Nephron progenitor cell (in vitro differentiated cells): ENCODE measurements at regions not wholly inside any gene's neighbourhood (a gene's known extent, or its start where the extent isn't known, plus 50 kb on each side); places are given as distances from the start of the nearest gene placed in this dataset.

Experiments used
- DNase-seq: peaks from one replicate; pipeline ENCODE4 v3.0.0; 2021
- H3K27ac Mint-ChIP-seq: 2 replicates; pipeline ENCODE4 v1.8.0; 2021; ENCODE audit warnings: mild to moderate bottlenecking, moderate library complexity, mixed read lengths
- H3K27me3 Mint-ChIP-seq: 2 replicates; pipeline ENCODE4 v1.8.0; 2021; ENCODE audit warnings: mild to moderate bottlenecking, low read depth, mixed read lengths; ENCODE audit not compliant: poor library complexity
- H3K36me3 Mint-ChIP-seq: 2 replicates; pipeline ENCODE4 v1.8.0; 2021; ENCODE audit warnings: low read depth, mixed read lengths
- H3K4me1 Mint-ChIP-seq: 2 replicates; pipeline ENCODE4 v1.8.0; 2021; ENCODE audit warnings: mixed read lengths
- H3K4me3 Mint-ChIP-seq: 2 replicates; pipeline ENCODE4 v1.8.0; 2021; ENCODE audit warnings: mild to moderate bottlenecking, moderate library complexity, mixed read lengths
- H3K9me3 Mint-ChIP-seq: 2 replicates; pipeline ENCODE4 v1.8.0; 2021; ENCODE audit warnings: mild to moderate bottlenecking, moderate library complexity, mixed read lengths
- TF ChIP-seq, protein P1 (sequence below): fragments of 200-600 bp; sonication (generic); IDR thresholded peaks from 2 replicates; pipeline ENCODE4 v1.5.0; 2021; ENCODE audit warnings: antibody characterized with exemption

DNA sequence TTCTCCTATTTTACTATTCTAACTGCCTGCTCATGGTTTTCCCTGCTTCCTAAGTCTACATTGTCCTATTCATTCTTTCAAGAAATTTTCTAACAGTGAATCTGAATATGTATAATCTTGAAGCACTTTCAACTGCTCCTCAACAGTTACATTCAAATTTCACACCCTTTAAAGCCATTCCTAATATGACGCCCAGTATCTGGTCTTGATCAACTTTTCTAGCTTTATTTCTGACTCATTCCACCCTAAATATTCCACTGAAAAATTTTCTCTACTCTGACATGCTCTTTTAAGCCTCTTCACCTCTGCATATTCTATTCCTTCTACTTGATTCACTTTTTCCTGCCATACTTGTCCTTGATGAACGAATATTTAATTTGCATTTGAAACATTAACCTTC, 1893.9 kb upstream of the PIK3C3 start:
- no peak for DNase-seq
- no peak overlapping the region for H3K4me3 Mint-ChIP-seq
- no peaks in the 10 kb centered on the region for H3K9me3 Mint-ChIP-seq
- peaks cover 20% of the 10 kb centered on the region for H3K4me1 Mint-ChIP-seq
- TF ChIP-seq, protein P1, sequence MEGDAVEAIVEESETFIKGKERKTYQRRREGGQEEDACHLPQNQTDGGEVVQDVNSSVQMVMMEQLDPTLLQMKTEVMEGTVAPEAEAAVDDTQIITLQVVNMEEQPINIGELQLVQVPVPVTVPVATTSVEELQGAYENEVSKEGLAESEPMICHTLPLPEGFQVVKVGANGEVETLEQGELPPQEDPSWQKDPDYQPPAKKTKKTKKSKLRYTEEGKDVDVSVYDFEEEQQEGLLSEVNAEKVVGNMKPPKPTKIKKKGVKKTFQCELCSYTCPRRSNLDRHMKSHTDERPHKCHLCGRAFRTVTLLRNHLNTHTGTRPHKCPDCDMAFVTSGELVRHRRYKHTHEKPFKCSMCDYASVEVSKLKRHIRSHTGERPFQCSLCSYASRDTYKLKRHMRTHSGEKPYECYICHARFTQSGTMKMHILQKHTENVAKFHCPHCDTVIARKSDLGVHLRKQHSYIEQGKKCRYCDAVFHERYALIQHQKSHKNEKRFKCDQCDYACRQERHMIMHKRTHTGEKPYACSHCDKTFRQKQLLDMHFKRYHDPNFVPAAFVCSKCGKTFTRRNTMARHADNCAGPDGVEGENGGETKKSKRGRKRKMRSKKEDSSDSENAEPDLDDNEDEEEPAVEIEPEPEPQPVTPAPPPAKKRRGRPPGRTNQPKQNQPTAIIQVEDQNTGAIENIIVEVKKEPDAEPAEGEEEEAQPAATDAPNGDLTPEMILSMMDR = no peak
- H3K36me3 Mint-ChIP-seq = no peaks in the 10 kb centered on the region
- H3K27me3 Mint-ChIP-seq = no peaks in the 10 kb centered on the region
- no peak overlapping the region for H3K27ac Mint-ChIP-seq

DNA sequence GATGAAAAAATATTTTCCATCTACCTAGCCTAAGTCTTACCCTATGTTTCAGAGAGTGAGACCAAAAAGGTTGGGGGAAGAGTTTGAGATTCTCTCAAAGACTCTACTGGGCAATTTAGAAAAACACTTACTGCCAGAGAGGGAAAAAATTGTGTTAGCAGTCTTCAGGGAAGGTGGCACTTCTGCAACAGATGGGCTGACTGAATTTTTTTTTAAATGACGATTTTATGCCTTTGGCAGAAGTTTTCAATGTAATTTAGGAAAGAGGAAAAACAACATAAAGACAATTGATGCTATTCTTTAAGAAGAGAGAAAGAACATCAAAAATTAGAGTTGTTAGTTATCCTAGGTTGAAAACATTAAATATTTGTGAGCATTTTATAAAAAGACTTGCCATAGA, 1894.5 kb upstream of the PIK3C3 start:
- TF ChIP-seq, protein P1 = no peak
- Mint-ChIP-seq H3K9me3 (no peaks in the 10 kb centered on the region), H3K4me3 (no peak overlapping the region), H3K4me1 (peaks cover 17% of the 10 kb centered on the region), H3K27me3 (no peaks in the 10 kb centered on the region), H3K27ac (no peak overlapping the region), H3K36me3 (no peaks in the 10 kb centered on the region)
- DNase-seq = no peak

- TF ChIP-seq, protein P1 = no peak
- no peak overlapping the region for H3K4me3 Mint-ChIP-seq
- peaks cover 3% of the 10 kb centered on the region for H3K27me3 Mint-ChIP-seq
- no peak overlapping the region for H3K27ac Mint-ChIP-seq
- H3K36me3 Mint-ChIP-seq = no peaks in the 10 kb centered on the region
- DNase-seq = no peak
- H3K4me1 Mint-ChIP-seq = peaks cover 26% of the 10 kb centered on the region
- H3K9me3 Mint-ChIP-seq = no peaks in the 10 kb centered on the region
These were observed 1896.0 kb upstream of the PIK3C3 start for GRCh38 chr18:40058811-40059570.

DNA sequence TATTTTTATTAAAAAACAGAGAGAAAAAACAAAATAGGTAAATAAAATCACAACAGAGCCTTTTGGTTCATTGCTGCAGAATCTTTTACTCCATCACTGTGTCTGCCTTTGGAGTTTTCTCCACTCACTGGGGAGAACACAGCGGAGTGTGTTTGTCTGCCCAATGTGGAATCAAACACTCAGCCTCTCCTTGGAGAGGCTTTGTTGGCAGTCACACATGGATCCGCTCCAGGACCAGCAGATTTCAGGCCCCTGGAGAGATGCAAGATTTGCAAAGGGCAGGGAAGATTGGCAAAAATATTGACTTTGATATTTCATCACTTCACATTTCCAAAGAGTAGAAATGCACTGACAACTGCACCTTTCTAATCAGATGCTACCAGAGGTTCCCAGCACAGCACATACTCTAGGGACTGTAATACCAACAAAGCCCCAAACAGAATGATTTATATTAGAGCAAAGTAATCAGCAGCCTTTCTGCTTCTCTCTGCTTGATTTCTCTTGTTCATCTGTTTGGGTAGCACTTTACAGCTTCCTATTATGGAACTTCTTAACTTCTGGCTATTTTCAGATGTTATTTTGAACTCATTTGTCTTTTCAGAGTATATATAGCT, 1898.8 kb upstream of the PIK3C3 start:
- TF ChIP-seq, protein P1 = no peak
- Mint-ChIP-seq H3K36me3 (no peaks in the 10 kb centered on the region), H3K4me1 (peaks cover 22% of the 10 kb centered on the region), H3K9me3 (no peaks in the 10 kb centered on the region), H3K4me3 (no peak overlapping the region), H3K27me3 (peaks cover 3% of the 10 kb centered on the region), H3K27ac (peak overlapping the region; percentile 88)
- DNase-seq = no peak

- no peak overlapping the region for H3K4me3 Mint-ChIP-seq
- no peaks in the 10 kb centered on the region for H3K36me3 Mint-ChIP-seq
- H3K27me3 Mint-ChIP-seq = peaks cover 3% of the 10 kb centered on the region
- H3K4me1 Mint-ChIP-seq = peaks cover 20% of the 10 kb centered on the region
- DNase-seq = no peak
- TF ChIP-seq, protein P1 = no peak
- H3K27ac Mint-ChIP-seq = peak overlapping the region; percentile 76
- H3K9me3 Mint-ChIP-seq = no peaks in the 10 kb centered on the region
These were observed 1899.8 kb upstream of the PIK3C3 start for GRCh38 chr18:40055262-40055661.

DNA sequence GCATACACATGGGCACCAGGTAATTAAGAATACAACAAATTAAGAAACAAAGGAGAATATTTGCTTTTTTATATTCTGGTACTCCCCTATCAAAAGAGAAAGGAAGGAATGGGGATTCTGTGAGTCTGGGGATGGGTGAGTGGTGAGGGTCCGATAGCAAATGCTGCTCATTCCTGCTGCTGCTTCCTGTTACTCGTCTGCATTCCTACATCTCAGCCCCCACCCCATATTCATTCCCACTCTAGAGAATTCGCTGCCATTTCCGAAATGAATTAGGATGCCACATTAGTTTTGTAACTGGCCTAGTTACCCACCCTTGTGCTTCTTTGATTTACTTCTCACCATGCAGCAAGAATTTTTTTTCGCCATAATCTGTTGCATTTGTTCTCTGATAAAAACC, 1905.3 kb upstream of the PIK3C3 start:
- Mint-ChIP-seq H3K27me3 (peaks cover 3% of the 10 kb centered on the region), H3K27ac (peak overlapping the region; percentile 61), H3K4me3 (no peak overlapping the region), H3K4me1 (peaks cover 26% of the 10 kb centered on the region), H3K36me3 (peaks cover 10% of the 10 kb centered on the region), H3K9me3 (peaks cover 9% of the 10 kb centered on the region)
- TF ChIP-seq, protein P1 = no peak
- no peak for DNase-seq
